ENCODE measurements at regions not wholly inside any gene's neighbourhood (a gene's known extent, or its start where the extent isn't known, plus 50 kb on each side); places are given as distances from the start of the nearest gene placed in this dataset.

DNA sequence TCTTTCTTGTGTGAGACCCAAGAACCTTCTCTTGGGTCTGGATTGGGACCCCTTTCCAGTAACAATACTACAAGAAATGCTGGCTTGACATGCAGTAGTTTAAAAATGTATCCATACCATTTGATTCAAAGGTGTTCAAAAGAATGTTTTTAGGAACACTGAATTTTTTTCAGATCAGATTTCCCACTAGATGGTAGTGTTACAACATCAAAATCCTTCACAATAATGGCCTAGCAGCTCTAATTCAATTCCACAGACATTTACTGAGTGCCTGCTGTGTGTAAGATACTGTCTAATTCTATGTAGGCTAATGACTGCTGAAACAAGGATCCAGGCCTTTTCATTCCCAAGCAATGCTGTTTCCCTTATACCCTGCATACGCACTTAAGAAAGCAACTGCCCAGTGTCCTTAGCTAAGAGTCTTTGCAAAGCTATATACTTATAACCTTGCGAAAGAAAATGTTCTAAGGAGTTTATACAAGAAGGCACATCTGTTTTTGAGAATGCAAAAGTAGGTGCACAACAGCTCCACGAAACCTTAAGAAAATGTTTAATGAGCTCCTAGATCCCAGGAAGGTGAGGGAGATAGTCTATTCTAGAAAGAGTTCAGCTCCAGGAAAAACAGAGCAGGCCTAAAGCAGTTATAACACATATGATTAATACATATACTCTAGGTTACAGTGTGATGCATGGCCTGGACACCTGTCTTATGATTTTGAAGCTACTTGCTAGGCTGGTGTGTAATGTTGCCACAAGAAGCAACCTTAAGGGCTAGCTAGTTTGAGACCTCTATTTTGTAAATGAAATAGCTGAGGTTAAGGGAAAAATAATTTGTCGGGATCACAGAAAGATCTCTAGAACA lies 50.9 kb upstream of the PKP2 start:
- TF ChIP-seq MYC (IDR thresholded peaks at IDR 0.05; ENCODE audit: low read depth, low read length) (no peak), POLR2AphosphoS5 (IDR thresholded peaks at IDR 0.05; ENCODE audit: insufficient read depth, low read depth, low read length) (no peak), EZH2 (IDR thresholded peaks at IDR 0.05; ENCODE audit: borderline replicate concordance, low read depth, low read length, severe bottlenecking) (no peak)
- TF ChIP-seq, protein P1, sequence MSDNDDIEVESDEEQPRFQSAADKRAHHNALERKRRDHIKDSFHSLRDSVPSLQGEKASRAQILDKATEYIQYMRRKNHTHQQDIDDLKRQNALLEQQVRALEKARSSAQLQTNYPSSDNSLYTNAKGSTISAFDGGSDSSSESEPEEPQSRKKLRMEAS (IDR thresholded peaks at IDR 0.05; ENCODE audit: insufficient read depth, insufficient read length), result no peak
- intact Hi-C loops (cut with micrococcal nuclease), result loop anchor here (5.0 kb wide), 1 partner anchor 1075 kb away; the partner anchor contains the start of gene ALG10
- Histone ChIP-seq H3K4me2 (ENCODE audit: insufficient read depth, low read length) (no peak overlapping the region), H3K4me3 (replicated peaks in 1 of 3; ENCODE audit: insufficient read depth in 1 of 3, low read depth in 1 of 3, low read length in 3 of 3) (no peak overlapping the region), H4K20me1 (replicated peaks; ENCODE audit: control insufficient read depth, extremely low read depth, insufficient read depth, low read length) (no peaks in the 10 kb centered on the region), H3K4me1 (ENCODE audit: control insufficient read depth, extremely low read depth, insufficient read depth, low read length) (no peaks in the 10 kb centered on the region), H3K79me2 (ENCODE audit: control insufficient read depth, insufficient read depth, low read length) (no peaks in the 10 kb centered on the region), H3K9me1 (replicated peaks; ENCODE audit: control insufficient read depth, extremely low read depth, insufficient read depth, low read length) (no peaks in the 10 kb centered on the region), H3K36me3 (ENCODE audit: control insufficient read depth in 2 of 2, extremely low read depth in 1 of 2, insufficient read depth in 2 of 2, low read length in 2 of 2) (no peaks in the 10 kb centered on the region), H3K9ac (replicated peaks; ENCODE audit: extremely low read depth, insufficient read depth, low read length) (no peak overlapping the region), H3K9me3 (replicated peaks; ENCODE audit: control insufficient read depth, insufficient read depth, low read length) (no peaks in the 10 kb centered on the region), H3K27ac (ENCODE audit: insufficient read depth, low read depth, low read length) (no peak overlapping the region), H3K27me3 (ENCODE audit: control insufficient read depth in 2 of 2, insufficient read depth in 2 of 2, low read length in 2 of 2) (no peaks in the 10 kb centered on the region), H2AFZ (ENCODE audit: low read depth, low read length) (no peak overlapping the region)
- FAIRE-seq (no peak), DNase-seq (ENCODE audit: low read depth, low spot score) (no peak)
- dilution Hi-C loops (cut with MboI; ENCODE audit: extremely low pct_ligation_motif_present, low sequenced_read_pairs), result no loop called here
- no TSS peak for BruUV-seq (replicated peaks)
- POLR2A ChIA-PET, result no interaction called here
- CTCF ChIA-PET, result interaction anchor here (0.7 to 1.8 kb wide), 7 partner anchors 17 to 1075 kb away, joined by 3 to 14 read pairs (median 4); partner anchors contain the start of genes ALG10 and YARS2

DNA sequence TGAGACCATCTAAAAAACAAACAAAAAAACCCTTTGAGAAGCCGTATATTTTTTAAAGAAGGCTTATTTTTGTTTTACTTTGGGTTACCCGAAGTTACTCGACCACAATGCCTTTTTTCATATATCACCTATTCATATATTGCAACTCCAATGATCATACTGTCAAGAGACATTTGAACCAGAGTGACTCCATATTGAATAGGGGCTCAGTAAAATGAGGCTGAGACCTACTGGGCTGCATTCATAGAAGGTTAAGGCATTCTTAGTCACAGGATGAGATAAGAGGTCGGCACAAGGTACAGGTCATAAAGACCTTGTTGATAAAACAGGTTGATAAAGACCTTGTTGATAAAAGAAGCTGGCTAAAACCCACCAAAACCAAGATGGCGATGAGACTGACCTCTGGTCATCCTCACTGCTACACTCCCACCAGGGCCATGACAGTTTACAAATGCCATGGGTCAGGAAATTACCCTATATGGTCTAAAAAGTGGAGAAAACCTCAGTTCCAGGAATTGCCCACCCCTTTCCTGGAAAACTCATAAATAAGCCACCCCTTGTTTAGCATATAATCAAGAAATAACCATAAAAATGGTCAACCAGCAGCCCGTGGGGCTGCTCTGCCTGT lies 50.0 kb upstream of the PKP2 start:
- no peaks in the 10 kb centered on the region for H4K20me1 ChIP-seq (replicated peaks; ENCODE audit: control insufficient read depth, extremely low read depth, insufficient read depth, low read length)
- H3K27me3 ChIP-seq (ENCODE audit: control insufficient read depth in 2 of 2, insufficient read depth in 2 of 2, low read length in 2 of 2), result no peaks in the 10 kb centered on the region
- no peaks in the 10 kb centered on the region for H3K9me3 ChIP-seq (replicated peaks; ENCODE audit: control insufficient read depth, insufficient read depth, low read length)
- no peaks in the 10 kb centered on the region for H3K4me1 ChIP-seq (ENCODE audit: control insufficient read depth, extremely low read depth, insufficient read depth, low read length)
- no peak overlapping the region for H3K4me2 ChIP-seq (ENCODE audit: insufficient read depth, low read length)
- no peaks in the 10 kb centered on the region for H3K9me1 ChIP-seq (replicated peaks; ENCODE audit: control insufficient read depth, extremely low read depth, insufficient read depth, low read length)
- no peak overlapping the region for H3K9ac ChIP-seq (replicated peaks; ENCODE audit: extremely low read depth, insufficient read depth, low read length)
- no peak overlapping the region for H3K27ac ChIP-seq (ENCODE audit: insufficient read depth, low read depth, low read length)
- H3K36me3 ChIP-seq (ENCODE audit: control insufficient read depth in 2 of 2, extremely low read depth in 1 of 2, insufficient read depth in 2 of 2, low read length in 2 of 2), result no peaks in the 10 kb centered on the region
- no TSS peak for BruUV-seq (replicated peaks)
- no peaks in the 10 kb centered on the region for H3K79me2 ChIP-seq (ENCODE audit: control insufficient read depth, insufficient read depth, low read length)
- CTCF ChIA-PET, result interaction anchor here (1.6 to 1.8 kb wide), 4 partner anchors 17 to 1076 kb away, joined by 4 to 14 read pairs (median 6); partner anchors contain the start of genes ALG10 and YARS2
- H2AFZ ChIP-seq (ENCODE audit: low read depth, low read length), result no peak overlapping the region
- POLR2A ChIA-PET, result no interaction called here
- TF ChIP-seq, protein P2, sequence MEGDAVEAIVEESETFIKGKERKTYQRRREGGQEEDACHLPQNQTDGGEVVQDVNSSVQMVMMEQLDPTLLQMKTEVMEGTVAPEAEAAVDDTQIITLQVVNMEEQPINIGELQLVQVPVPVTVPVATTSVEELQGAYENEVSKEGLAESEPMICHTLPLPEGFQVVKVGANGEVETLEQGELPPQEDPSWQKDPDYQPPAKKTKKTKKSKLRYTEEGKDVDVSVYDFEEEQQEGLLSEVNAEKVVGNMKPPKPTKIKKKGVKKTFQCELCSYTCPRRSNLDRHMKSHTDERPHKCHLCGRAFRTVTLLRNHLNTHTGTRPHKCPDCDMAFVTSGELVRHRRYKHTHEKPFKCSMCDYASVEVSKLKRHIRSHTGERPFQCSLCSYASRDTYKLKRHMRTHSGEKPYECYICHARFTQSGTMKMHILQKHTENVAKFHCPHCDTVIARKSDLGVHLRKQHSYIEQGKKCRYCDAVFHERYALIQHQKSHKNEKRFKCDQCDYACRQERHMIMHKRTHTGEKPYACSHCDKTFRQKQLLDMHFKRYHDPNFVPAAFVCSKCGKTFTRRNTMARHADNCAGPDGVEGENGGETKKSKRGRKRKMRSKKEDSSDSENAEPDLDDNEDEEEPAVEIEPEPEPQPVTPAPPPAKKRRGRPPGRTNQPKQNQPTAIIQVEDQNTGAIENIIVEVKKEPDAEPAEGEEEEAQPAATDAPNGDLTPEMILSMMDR (IDR thresholded peaks at IDR 0.05; ENCODE audit: extremely low read depth in 1 of 2, insufficient read depth in 1 of 2, low read depth in 1 of 2, low read length in 2 of 2), result no peak
- TF ChIP-seq JUN (IDR thresholded peaks at IDR 0.05; ENCODE audit: borderline replicate concordance, insufficient read depth, insufficient read length, low read depth), result no peak
- no peak for TF ChIP-seq POLR2AphosphoS5 (IDR thresholded peaks at IDR 0.05; ENCODE audit: insufficient read depth, low read depth, low read length)
- TF ChIP-seq, protein P1 (IDR thresholded peaks at IDR 0.05; ENCODE audit: insufficient read depth, insufficient read length), result no peak
- TF ChIP-seq GATA2 (IDR thresholded peaks at IDR 0.05; ENCODE audit: insufficient read depth, insufficient read length, low read depth, low read length), result no peak
- TF ChIP-seq MYC (IDR thresholded peaks at IDR 0.05; ENCODE audit: low read depth, low read length), result no peak
- no peak for TF ChIP-seq EZH2 (IDR thresholded peaks at IDR 0.05; ENCODE audit: borderline replicate concordance, low read depth, low read length, severe bottlenecking)
- TF ChIP-seq FOS (IDR thresholded peaks at IDR 0.05; ENCODE audit: borderline replicate concordance, insufficient read depth, low read length), result no peak
- no peak for TF ChIP-seq POLR2A (IDR thresholded peaks at IDR 0.05; ENCODE audit: low read depth, low read length)
- intact Hi-C loops (cut with micrococcal nuclease), result loop anchor here (5.0 kb wide), 1 partner anchor 1076 kb away; the partner anchor contains the start of gene ALG10
- DNase-seq (ENCODE audit: low read depth, low spot score) (no peak), FAIRE-seq (no peak)
- dilution Hi-C loops (cut with MboI; ENCODE audit: extremely low pct_ligation_motif_present, low sequenced_read_pairs), result no loop called here
- no peak overlapping the region for H3K4me3 ChIP-seq (replicated peaks in 1 of 3; ENCODE audit: insufficient read depth in 1 of 3, low read depth in 1 of 3, low read length in 3 of 3)
